SW480 (cell line): ENCODE measurements at regions not wholly inside any gene's neighbourhood (a gene's known extent, or its start where the extent isn't known, plus 50 kb on each side); places are given as distances from the start of the nearest gene placed in this dataset.

ENCODE experiments used
- DNase-seq: peaks from one replicate; pipeline ENCODE4 v3.0.0-alpha.2; 2016; ENCODE audit warnings: low spot score

GRCh38 chr1:232310541-232310940 lies 319.4 kb downstream of the SIPA1L2 start:
- no peak for DNase-seq

GRCh38 chr1:232308616-232309015 lies 321.3 kb downstream of the SIPA1L2 start:
- DNase-seq, result no peak

GRCh38 chr1:232307296-232308017 lies 322.5 kb downstream of the SIPA1L2 start:
- no peak for DNase-seq

GRCh38 chr1:232306269-232306961 lies 323.5 kb downstream of the SIPA1L2 start:
- DNase-seq, result no peak

- no peak for DNase-seq
Observed at GRCh38 chr1:232305050-232305449, 324.9 kb downstream of the SIPA1L2 start.

- DNase-seq, result no peak
Observed at GRCh38 chr1:232303222-232303620, 326.7 kb downstream of the SIPA1L2 start.

GRCh38 chr1:232302376-232303221 lies 327.3 kb downstream of the SIPA1L2 start:
- no peak for DNase-seq

- no peak for DNase-seq
Observed at GRCh38 chr1:232301246-232301645, 328.7 kb downstream of the SIPA1L2 start.

GRCh38 chr1:232300466-232300865 lies 329.5 kb downstream of the SIPA1L2 start:
- DNase-seq, result peak; percentile 10

GRCh38 chr1:232296461-232296860 lies 333.5 kb downstream of the SIPA1L2 start:
- DNase-seq, result no peak

- DNase-seq, result no peak
Observed at GRCh38 chr1:232293361-232293760, 336.6 kb downstream of the SIPA1L2 start.

GRCh38 chr1:232292818-232293217 lies 337.1 kb downstream of the SIPA1L2 start:
- no peak for DNase-seq

- no peak for DNase-seq
Observed at GRCh38 chr1:232292239-232292638, 337.7 kb downstream of the SIPA1L2 start.

GRCh38 chr1:232291681-232292080 lies 338.3 kb downstream of the SIPA1L2 start:
- no peak for DNase-seq

GRCh38 chr1:232291261-232291660 lies 338.7 kb downstream of the SIPA1L2 start:
- DNase-seq, result no peak

GRCh38 chr1:232290570-232290969 lies 339.4 kb downstream of the SIPA1L2 start:
- no peak for DNase-seq

GRCh38 chr1:232287676-232288569 lies 342.0 kb downstream of the SIPA1L2 start:
- DNase-seq, result no peak

- DNase-seq, result no peak
Observed at GRCh38 chr1:232285138-232285537, 344.8 kb downstream of the SIPA1L2 start.

- no peak for DNase-seq
Observed at GRCh38 chr1:232283864-232284263, 346.1 kb downstream of the SIPA1L2 start.

GRCh38 chr1:232282498-232282897 lies 347.4 kb downstream of the SIPA1L2 start:
- DNase-seq, result no peak

- no peak for DNase-seq
Observed at GRCh38 chr1:232280910-232281309, 349.0 kb downstream of the SIPA1L2 start.
